Left ventricle myocardium inferior (tissue), 1 donor: ENCODE measurements at regions not wholly inside any gene's neighbourhood (a gene's known extent, or its start where the extent isn't known, plus 50 kb on each side); places are given as distances from the start of the nearest gene placed in this dataset.

Experiments used
- DNase-seq: peaks from one replicate; pipeline ENCODE4 v3.0.0-alpha.2; 2020
- H3K27ac ChIP-seq: fragments of 200-600 bp; replicated peaks from 2 replicates; pipeline ENCODE4 v1.8.0; 2021
- H3K27me3 ChIP-seq: fragments of 200-600 bp; 2 replicates; pipeline ENCODE4 v1.8.0; 2021; ENCODE audit warnings: low read depth
- H3K36me3 ChIP-seq: fragments of 200-600 bp; 2 replicates; pipeline ENCODE4 v1.8.0; 2021
- H3K4me1 ChIP-seq: fragments of 200-600 bp; 2 replicates; pipeline ENCODE4 v1.8.0; 2021
- H3K4me3 ChIP-seq: fragments of 200-600 bp; 2 replicates; pipeline ENCODE4 v1.8.0; 2021; ENCODE audit warnings: mild to moderate bottlenecking, moderate library complexity
- H3K9me3 ChIP-seq: fragments of 200-600 bp; replicated peaks from 2 replicates; pipeline ENCODE4 v1.8.0; 2021
- CTCF ChIP-seq: fragments of 200-600 bp; IDR thresholded peaks from 2 replicates; pipeline ENCODE4 v1.8.0; 2021; ENCODE audit warnings: antibody characterized with exemption, mild to moderate bottlenecking, borderline replicate concordance
- intact Hi-C: fragments of 100-400 bp; cut with micrococcal nuclease; formaldehyde crosslinking; loops from one replicate; pipeline ENCODE4 v1.11.0; 2022
- donor health status: DM: no; HTN: yes; CAD: no; lungs with severe emphysema.

GRCh38 chr2:235155163-235155562, 203.3 kb downstream of the SH3BP4 start:
- TF ChIP-seq CTCF = no peak
- intact Hi-C loops = no loop called here
- Histone ChIP-seq H3K4me1 (no peaks in the 10 kb centered on the region), H3K27me3 (peaks cover 81% of the 10 kb centered on the region), H3K27ac (no peak overlapping the region), H3K36me3 (no peaks in the 10 kb centered on the region), H3K9me3 (no peaks in the 10 kb centered on the region), H3K4me3 (no peak overlapping the region)
- no peak for DNase-seq

GRCh38 chr2:235156055-235156454, 204.2 kb downstream of the SH3BP4 start:
- Histone ChIP-seq H3K9me3 (no peaks in the 10 kb centered on the region), H3K36me3 (no peaks in the 10 kb centered on the region), H3K27me3 (peaks cover 80% of the 10 kb centered on the region), H3K4me1 (no peaks in the 10 kb centered on the region), H3K27ac (no peak overlapping the region), H3K4me3 (no peak overlapping the region)
- DNase-seq = no peak
- no peak for TF ChIP-seq CTCF
- intact Hi-C loops = no loop called here

GRCh38 chr2:235157746-235158482, 206.1 kb downstream of the SH3BP4 start:
- Histone ChIP-seq H3K4me3 (no peak overlapping the region), H3K36me3 (no peaks in the 10 kb centered on the region), H3K27me3 (peaks cover 95% of the 10 kb centered on the region), H3K27ac (no peak overlapping the region), H3K9me3 (no peaks in the 10 kb centered on the region), H3K4me1 (no peaks in the 10 kb centered on the region)
- intact Hi-C loops = no loop called here
- DNase-seq = no peak
- no peak for TF ChIP-seq CTCF

- Histone ChIP-seq H3K4me3 (no peak overlapping the region), H3K27ac (no peak overlapping the region), H3K27me3 (peaks cover 95% of the 10 kb centered on the region), H3K9me3 (no peaks in the 10 kb centered on the region), H3K36me3 (no peaks in the 10 kb centered on the region), H3K4me1 (no peaks in the 10 kb centered on the region)
- DNase-seq = no peak
- intact Hi-C loops = no loop called here
- no peak for TF ChIP-seq CTCF
Observed at GRCh38 chr2:235160281-235160810, 208.5 kb downstream of the SH3BP4 start.

- H3K27me3 ChIP-seq = peaks cover 83% of the 10 kb centered on the region
- H3K4me1 ChIP-seq = no peaks in the 10 kb centered on the region
- H3K27ac ChIP-seq = no peak overlapping the region
- no peak overlapping the region for H3K4me3 ChIP-seq
- intact Hi-C loops = no loop called here
- no peak for DNase-seq
- no peaks in the 10 kb centered on the region for H3K36me3 ChIP-seq
- no peak for TF ChIP-seq CTCF
- no peaks in the 10 kb centered on the region for H3K9me3 ChIP-seq
Observed at GRCh38 chr2:235161565-235161964, 209.7 kb downstream of the SH3BP4 start.
